Spleen (tissue), 11 donors: ENCODE measurements at regions not wholly inside any gene's neighbourhood (a gene's known extent, or its start where the extent isn't known, plus 50 kb on each side); places are given as distances from the start of the nearest gene placed in this dataset.

Experiments
- DNase-seq: peaks from one replicate; pipeline ENCODE4 v3.0.0-alpha.2; 2020
- H3K27ac ChIP-seq, 8 donors: fragments of 200-600 bp; sonication (generic) in 7 of 8; 1 replicate in 4 of 8; 2 replicates in 4 of 8; pipeline versions ENCODE4 v1.5.0 to v1.8.0; 2016 to 2021; ENCODE audit warnings: inconsistent platforms in 4 of 8, mild to moderate bottlenecking in 4 of 8, moderate library complexity in 1 of 8
- H3K27me3 ChIP-seq, 7 donors: fragments of 200-600 bp; sonication (generic) in 6 of 7; replicated peaks in 1 of 7; 1 replicate in 4 of 7; 2 replicates in 3 of 7; pipeline versions ENCODE4 v1.5.0 to v1.8.0; 2016 to 2021; ENCODE audit warnings: inconsistent platforms in 3 of 7, mild to moderate bottlenecking in 1 of 7
- H3K36me3 ChIP-seq, 6 donors: fragments of 200-600 bp; sonication (generic) in 5 of 6; 1 replicate in 4 of 6; 2 replicates in 2 of 6; pipeline versions ENCODE4 v1.5.0 to v1.8.0; 2016 to 2021; ENCODE audit warnings: inconsistent platforms in 2 of 6
- H3K4me1 ChIP-seq, 6 donors: fragments of 200-600 bp; sonication (generic) in 5 of 6; 1 replicate in 3 of 6; 2 replicates in 3 of 6; pipeline versions ENCODE4 v1.5.0 to v1.8.0; 2016 to 2021; ENCODE audit warnings: inconsistent platforms in 3 of 6
- H3K4me3 ChIP-seq, 8 donors: fragments of 200-600 bp; sonication (generic) in 7 of 8; 1 replicate in 4 of 8; 2 replicates in 4 of 8; pipeline versions ENCODE4 v1.5.0 to v1.8.0; 2016 to 2021; ENCODE audit warnings: inconsistent platforms in 4 of 8, mild to moderate bottlenecking in 4 of 8, moderate library complexity in 2 of 8
- H3K9me3 ChIP-seq, 8 donors: fragments of 200-600 bp; sonication (generic) in 7 of 8; 1 replicate in 4 of 8; 2 replicates in 4 of 8; pipeline versions ENCODE4 v1.5.0 to v1.8.0; 2016 to 2021; ENCODE audit warnings: inconsistent platforms in 4 of 8
- CTCF ChIP-seq, 11 experiments: fragments of 200-600 bp in 7 of 11; fragments of 450-650 bp in 4 of 11; sonication (generic) in 4 of 11; IDR thresholded peaks in 8 of 11; conservative IDR thresholded peaks in 3 of 11; 1 replicate in 7 of 11; 2 replicates in 4 of 11; pipeline versions ENCODE4 v1.4.0 to v1.8.0; 2016 to 2021; ENCODE audit warnings: antibody characterized with exemption in 11 of 11, inconsistent platforms in 4 of 11, mild to moderate bottlenecking in 1 of 11
- POLR2A ChIP-seq, 3 donors: fragments of 450-650 bp; IDR thresholded peaks; one replicate each; pipeline ENCODE4 v1.5.1; 2017; ENCODE audit warnings: antibody characterized with exemption in 3 of 3, mild to moderate bottlenecking in 1 of 3
- POLR2AphosphoS5 ChIP-seq, 3 donors: sonication (generic); formaldehyde crosslinking; IDR thresholded peaks; one replicate each; pipeline ENCODE4 v1.5.1; 2017; ENCODE audit warnings: antibody characterized with exemption in 3 of 3
- WGBS, 5 donors: extraction: QIAGEN DNeasy Blood & Tissue Kit in 3 of 5; methylation state at CpG; one replicate each; pipeline versions ENCODE4 v1.1.5 to v1.1.7; 2013 to 2018; 5-methylcytosine and 5-hydroxymethylcytosine counted together
- intact Hi-C: fragments of 100-400 bp; cut with DNase I; formaldehyde crosslinking; loops from one replicate; pipeline ENCODE4 v1.15.0; 2023; ENCODE audit warnings: low total_unique reads
- donor health status: healthy with polysubstance abuse.
- donor health status: DM: no; HTN: no; CAD: no; lungs with moderate emphysema.
- donor health status: DM: no; HTN: no; CAD: no.
- donor health status: Bipolar disorder and iron deficiency.
- donor health status: healthy.
- donor health status: DM: no; HTN: no; CAD: no.
- donor health status: DM: yes; HTN: yes; CAD: no.

- H3K4me1 ChIP-seq, result no peaks in the 10 kb centered on the region
- WGBS, 5 donors, result 86 to 96% (median 91%) methylated on average over 2 of the region's 2 CpGs
- intact Hi-C loops, result no loop called here
- H3K27ac ChIP-seq, result no peak overlapping the region
- no peak for TF ChIP-seq POLR2A (IDR thresholded peaks at IDR 0.05)
- no peak for TF ChIP-seq POLR2AphosphoS5 (IDR thresholded peaks at IDR 0.05)
- TF ChIP-seq CTCF (IDR thresholded peaks at IDR 0.05 in 8 of 11, conservative IDR thresholded peaks at IDR 0.05 in 3 of 11), result no peak
- no peak for DNase-seq
- no peaks in the 10 kb centered on the region for H3K27me3 ChIP-seq
- no peaks in the 10 kb centered on the region for H3K36me3 ChIP-seq
- no peaks in the 10 kb centered on the region for H3K9me3 ChIP-seq
- no peak overlapping the region for H3K4me3 ChIP-seq
Measured at GRCh38 chr2:21728133-21728532, 604.4 kb downstream of the TDRD15 start.

- Histone ChIP-seq H3K4me1 (no peaks in the 10 kb centered on the region), H3K36me3 (no peaks in the 10 kb centered on the region), H3K27ac (no peak overlapping the region), H3K9me3 (peaks cover 0 to 8% (median 0%) of the 10 kb centered on the region in 8 donors), H3K27me3 (no peaks in the 10 kb centered on the region), H3K4me3 (no peak overlapping the region)
- no peak for DNase-seq
- 73 to 90% (median 77%) methylated on average over 3 of the region's 3 CpGs for WGBS, 5 donors
- no peak for TF ChIP-seq CTCF (IDR thresholded peaks at IDR 0.05 in 8 of 11, conservative IDR thresholded peaks at IDR 0.05 in 3 of 11)
- TF ChIP-seq POLR2A (IDR thresholded peaks at IDR 0.05), result no peak
- no peak for TF ChIP-seq POLR2AphosphoS5 (IDR thresholded peaks at IDR 0.05)
- intact Hi-C loops, result no loop called here
Measured at GRCh38 chr2:21730141-21730540, 606.4 kb downstream of the TDRD15 start.

GRCh38 chr2:21740484-21740883, 616.7 kb downstream of the TDRD15 start:
- WGBS, 5 donors, result 64 to 87% (median 79%) methylated on average over 2 of the region's 2 CpGs
- intact Hi-C loops, result no loop called here

GRCh38 chr2:21746499-21746898, 622.7 kb downstream of the TDRD15 start:
- Histone ChIP-seq H3K4me1 (no peaks in the 10 kb centered on the region), H3K9me3 (peaks cover 0 to 27% (median 18%) of the 10 kb centered on the region in 8 donors), H3K36me3 (no peaks in the 10 kb centered on the region), H3K4me3 (no peak overlapping the region), H3K27me3 (no peaks in the 10 kb centered on the region), H3K27ac (no peak overlapping the region)
- 83 to 91% (median 91%) methylated on average over 3 of the region's 3 CpGs for WGBS, 5 donors
- no peak for DNase-seq
- intact Hi-C loops, result no loop called here
- no peak for TF ChIP-seq CTCF (IDR thresholded peaks at IDR 0.05 in 8 of 11, conservative IDR thresholded peaks at IDR 0.05 in 3 of 11)
- no peak for TF ChIP-seq POLR2A (IDR thresholded peaks at IDR 0.05)
- no peak for TF ChIP-seq POLR2AphosphoS5 (IDR thresholded peaks at IDR 0.05)

More at GRCh38 chr2:21740484-21740883, 616.7 kb downstream of the TDRD15 start:
- peaks cover 0 to 7% (median 0%) of the 10 kb centered on the region in 8 donors for H3K9me3 ChIP-seq
- no peak for TF ChIP-seq CTCF (IDR thresholded peaks at IDR 0.05 in 8 of 11, conservative IDR thresholded peaks at IDR 0.05 in 3 of 11)
- no peak for TF ChIP-seq POLR2AphosphoS5 (IDR thresholded peaks at IDR 0.05)
- TF ChIP-seq POLR2A (IDR thresholded peaks at IDR 0.05), result no peak
- H3K27ac ChIP-seq, result no peak overlapping the region
- H3K36me3 ChIP-seq, result no peaks in the 10 kb centered on the region
- no peak overlapping the region for H3K4me3 ChIP-seq
- H3K4me1 ChIP-seq, result no peaks in the 10 kb centered on the region
- no peaks in the 10 kb centered on the region for H3K27me3 ChIP-seq
- DNase-seq, result no peak
